ENCODE measurements at regions not wholly inside any gene's neighbourhood (a gene's known extent, or its start where the extent isn't known, plus 50 kb on each side); places are given as distances from the start of the nearest gene placed in this dataset.

GRCh38 chr4:13907255-13907751, 279.8 kb upstream of the BOD1L1 start:
- H3K27me3 ChIP-seq (ENCODE audit: insufficient read depth) = no peaks in the 10 kb centered on the region
- peak overlapping the region; percentile 53 for H3K4me2 ChIP-seq
- H3K79me2 ChIP-seq (ENCODE audit: insufficient read depth) = no peaks in the 10 kb centered on the region
- no peak overlapping the region for H2AFZ ChIP-seq (ENCODE audit: low read depth)
- peak; percentile 85 for TF ChIP-seq RXRA (IDR thresholded peaks at IDR 0.05; ENCODE audit: borderline replicate concordance, low read depth)
- TF ChIP-seq, protein P1, sequence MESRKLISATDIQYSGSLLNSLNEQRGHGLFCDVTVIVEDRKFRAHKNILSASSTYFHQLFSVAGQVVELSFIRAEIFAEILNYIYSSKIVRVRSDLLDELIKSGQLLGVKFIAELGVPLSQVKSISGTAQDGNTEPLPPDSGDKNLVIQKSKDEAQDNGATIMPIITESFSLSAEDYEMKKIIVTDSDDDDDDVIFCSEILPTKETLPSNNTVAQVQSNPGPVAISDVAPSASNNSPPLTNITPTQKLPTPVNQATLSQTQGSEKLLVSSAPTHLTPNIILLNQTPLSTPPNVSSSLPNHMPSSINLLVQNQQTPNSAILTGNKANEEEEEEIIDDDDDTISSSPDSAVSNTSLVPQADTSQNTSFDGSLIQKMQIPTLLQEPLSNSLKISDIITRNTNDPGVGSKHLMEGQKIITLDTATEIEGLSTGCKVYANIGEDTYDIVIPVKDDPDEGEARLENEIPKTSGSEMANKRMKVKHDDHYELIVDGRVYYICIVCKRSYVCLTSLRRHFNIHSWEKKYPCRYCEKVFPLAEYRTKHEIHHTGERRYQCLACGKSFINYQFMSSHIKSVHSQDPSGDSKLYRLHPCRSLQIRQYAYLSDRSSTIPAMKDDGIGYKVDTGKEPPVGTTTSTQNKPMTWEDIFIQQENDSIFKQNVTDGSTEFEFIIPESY (IDR thresholded peaks at IDR 0.05; ENCODE audit: borderline replicate concordance, low read depth) = peak; percentile 73; the same call in 1 of the 2 replicates
- TF ChIP-seq FOSL2 (IDR thresholded peaks at IDR 0.05; ENCODE audit: borderline replicate concordance, low read depth) = peak; percentile 99
- peak; percentile 35 for TF ChIP-seq SMC3 (IDR thresholded peaks at IDR 0.05; ENCODE audit: low read depth, low read length)
- peak; percentile 20 to 94; a peak in 2 of 4 replicates for TF ChIP-seq EP300 (IDR thresholded peaks at IDR 0.05; ENCODE audit: borderline replicate concordance in 1 of 2, low read depth in 1 of 2, low read length in 1 of 2)
- TF ChIP-seq, protein P2, sequence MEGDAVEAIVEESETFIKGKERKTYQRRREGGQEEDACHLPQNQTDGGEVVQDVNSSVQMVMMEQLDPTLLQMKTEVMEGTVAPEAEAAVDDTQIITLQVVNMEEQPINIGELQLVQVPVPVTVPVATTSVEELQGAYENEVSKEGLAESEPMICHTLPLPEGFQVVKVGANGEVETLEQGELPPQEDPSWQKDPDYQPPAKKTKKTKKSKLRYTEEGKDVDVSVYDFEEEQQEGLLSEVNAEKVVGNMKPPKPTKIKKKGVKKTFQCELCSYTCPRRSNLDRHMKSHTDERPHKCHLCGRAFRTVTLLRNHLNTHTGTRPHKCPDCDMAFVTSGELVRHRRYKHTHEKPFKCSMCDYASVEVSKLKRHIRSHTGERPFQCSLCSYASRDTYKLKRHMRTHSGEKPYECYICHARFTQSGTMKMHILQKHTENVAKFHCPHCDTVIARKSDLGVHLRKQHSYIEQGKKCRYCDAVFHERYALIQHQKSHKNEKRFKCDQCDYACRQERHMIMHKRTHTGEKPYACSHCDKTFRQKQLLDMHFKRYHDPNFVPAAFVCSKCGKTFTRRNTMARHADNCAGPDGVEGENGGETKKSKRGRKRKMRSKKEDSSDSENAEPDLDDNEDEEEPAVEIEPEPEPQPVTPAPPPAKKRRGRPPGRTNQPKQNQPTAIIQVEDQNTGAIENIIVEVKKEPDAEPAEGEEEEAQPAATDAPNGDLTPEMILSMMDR (IDR thresholded peaks at IDR 0.05) = peak; percentile 59
- TF ChIP-seq ELF1 (IDR thresholded peaks at IDR 0.05) = 0 out of 2 replicates have a peak, but pooled peaks have one; percentile 23
- peak; percentile 62; the same call in 1 of the 2 replicates for TF ChIP-seq POLR2AphosphoS5 (IDR thresholded peaks at IDR 0.05; ENCODE audit: low read depth, low read length)
- peak; percentile 24; the same call in 1 of the 2 replicates for TF ChIP-seq YY1 (IDR thresholded peaks at IDR 0.05; ENCODE audit: low read depth)
- TF ChIP-seq MEF2A (IDR thresholded peaks at IDR 0.05; ENCODE audit: borderline replicate concordance, low read depth) = peak; percentile 69; the same call in 1 of the 2 replicates
- TF ChIP-seq GABPA (IDR thresholded peaks at IDR 0.05; ENCODE audit: low read depth) = no peak
- TF ChIP-seq FOXM1 (IDR thresholded peaks at IDR 0.05; ENCODE audit: low read depth) = no peak; the same call in none of the 2 replicates
- no peak for TF ChIP-seq IRF3 (IDR thresholded peaks at IDR 0.05; ENCODE audit: low read depth, low read length)
- 0 out of 2 replicates have a peak, but pooled peaks have one; percentile 29 for TF ChIP-seq USF1 (IDR thresholded peaks at IDR 0.05; ENCODE audit: borderline replicate concordance, low read depth)
- no peak for TF ChIP-seq CHD2 (IDR thresholded peaks at IDR 0.05; ENCODE audit: low read length, partially characterized antibody)
- peak; percentile 86 for TF ChIP-seq TEAD4 (IDR thresholded peaks at IDR 0.05; ENCODE audit: borderline replicate concordance, insufficient read depth)
- peak; percentile 41 for TF ChIP-seq RAD21 (IDR thresholded peaks at IDR 0.05; ENCODE audit: low read length)
- TF ChIP-seq FOXJ3 (CRISPR knock-in tag; IDR thresholded peaks at IDR 0.05) = no peak
- TF ChIP-seq NFIC (IDR thresholded peaks at IDR 0.05; ENCODE audit: borderline replicate concordance) = peak; percentile 74
- TF ChIP-seq MAX (IDR thresholded peaks at IDR 0.05; ENCODE audit: low read depth) = peak; percentile 80
- peak; percentile 67 for TF ChIP-seq PBX3 (IDR thresholded peaks at IDR 0.05)
- TF ChIP-seq TCF12 (IDR thresholded peaks at IDR 0.05) = peak; percentile 93
- TF ChIP-seq JUND (IDR thresholded peaks at IDR 0.05) = peak; percentile 98
- CTCF ChIA-PET = interaction anchor here (0.9 to 1.0 kb wide), 2 partner anchors 9 to 84 kb away, joined by 3 to 5 read pairs; no protein-coding TSS in a partner anchor
- POLR2A ChIA-PET = no interaction called here
- WGBS (ENCODE audit: low lambda C conversion rate) = 8% methylated on average over 1 of the region's 1 CpG
- peak overlapping the region; percentile 31 to 98; a peak in 3 of 4 replicates for H3K27ac ChIP-seq (ENCODE audit: low read depth in 2 of 2, low read length in 1 of 2)
- no peak for DNase-seq
- peaks cover 0 to 16% of the 10 kb centered on the region in 2 experiments; a peak in 1 of 4 replicates for H3K4me1 ChIP-seq (ENCODE audit: control insufficient read depth in 1 of 2, insufficient read depth in 2 of 2, low read depth in 1 of 2, low read length in 1 of 2)
- H3K9ac ChIP-seq = peak overlapping the region; percentile 63
- no peaks in the 10 kb centered on the region for H4K20me1 ChIP-seq (ENCODE audit: insufficient read depth)
- peaks cover 24% of the 10 kb centered on the region for H3F3A ChIP-seq (replicated peaks; ENCODE audit: insufficient read depth)
- no peak overlapping the region for H3K4me3 ChIP-seq (ENCODE audit: low read depth in 2 of 2, low read length in 1 of 2)
- no peaks in the 10 kb centered on the region for H3K9me3 ChIP-seq
- H3K36me3 ChIP-seq (replicated peaks in 1 of 2; ENCODE audit: control insufficient read depth in 1 of 2, insufficient read depth in 2 of 2, low read length in 1 of 2) = no peaks in the 10 kb centered on the region
- H3K9me2 ChIP-seq = no peaks in the 10 kb centered on the region

Measured in SK-N-SH (cell line).